ENCODE measurements at regions not wholly inside any gene's neighbourhood (a gene's known extent, or its start where the extent isn't known, plus 50 kb on each side); places are given as distances from the start of the nearest gene placed in this dataset.

DNA sequence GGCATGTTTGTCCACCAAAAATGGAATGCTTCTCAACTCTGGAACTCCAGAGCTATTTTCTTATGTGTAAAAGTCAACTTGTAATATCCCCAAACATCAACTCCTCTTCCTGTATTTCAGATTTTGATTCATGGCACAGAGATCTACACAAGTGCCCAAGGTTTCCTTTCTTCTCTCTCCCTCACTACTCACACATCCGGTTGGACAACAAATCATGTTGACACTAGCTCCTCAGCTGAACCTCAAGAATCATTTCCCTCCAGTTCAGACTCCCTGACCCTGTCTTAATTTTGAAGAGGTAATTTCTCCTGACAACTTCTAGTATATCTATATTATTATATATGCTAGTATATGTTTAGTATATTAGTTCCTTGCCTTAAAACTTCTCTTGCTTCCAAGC is 485.4 kb upstream of the CCDC196 start:
- no peak overlapping the region for H2AFZ ChIP-seq (ENCODE audit: low read length)
- DNase-seq (ENCODE audit: insufficient read length, low spot score, missing footprints) = no peak
- no peak overlapping the region for H3K4me2 ChIP-seq (ENCODE audit: insufficient read depth, low read length)
- H3K36me3 ChIP-seq (ENCODE audit: insufficient read depth, low read length) = no peaks in the 10 kb centered on the region
- H3K4me3 ChIP-seq (ENCODE audit: insufficient read depth, low read length) = no peak overlapping the region
- no peaks in the 10 kb centered on the region for H4K20me1 ChIP-seq (ENCODE audit: insufficient read depth, low read length)
- no peak overlapping the region for H3K27ac ChIP-seq (ENCODE audit: low read depth, low read length)
- no peaks in the 10 kb centered on the region for H3K79me2 ChIP-seq (ENCODE audit: insufficient read depth, low read length)
- no peaks in the 10 kb centered on the region for H3K4me1 ChIP-seq (ENCODE audit: insufficient read depth, low read length)
- TF ChIP-seq, protein P1, sequence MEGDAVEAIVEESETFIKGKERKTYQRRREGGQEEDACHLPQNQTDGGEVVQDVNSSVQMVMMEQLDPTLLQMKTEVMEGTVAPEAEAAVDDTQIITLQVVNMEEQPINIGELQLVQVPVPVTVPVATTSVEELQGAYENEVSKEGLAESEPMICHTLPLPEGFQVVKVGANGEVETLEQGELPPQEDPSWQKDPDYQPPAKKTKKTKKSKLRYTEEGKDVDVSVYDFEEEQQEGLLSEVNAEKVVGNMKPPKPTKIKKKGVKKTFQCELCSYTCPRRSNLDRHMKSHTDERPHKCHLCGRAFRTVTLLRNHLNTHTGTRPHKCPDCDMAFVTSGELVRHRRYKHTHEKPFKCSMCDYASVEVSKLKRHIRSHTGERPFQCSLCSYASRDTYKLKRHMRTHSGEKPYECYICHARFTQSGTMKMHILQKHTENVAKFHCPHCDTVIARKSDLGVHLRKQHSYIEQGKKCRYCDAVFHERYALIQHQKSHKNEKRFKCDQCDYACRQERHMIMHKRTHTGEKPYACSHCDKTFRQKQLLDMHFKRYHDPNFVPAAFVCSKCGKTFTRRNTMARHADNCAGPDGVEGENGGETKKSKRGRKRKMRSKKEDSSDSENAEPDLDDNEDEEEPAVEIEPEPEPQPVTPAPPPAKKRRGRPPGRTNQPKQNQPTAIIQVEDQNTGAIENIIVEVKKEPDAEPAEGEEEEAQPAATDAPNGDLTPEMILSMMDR (IDR thresholded peaks at IDR 0.05; ENCODE audit: extremely low read depth, low read depth, low read length) = no peak
- no peaks in the 10 kb centered on the region for H3K27me3 ChIP-seq (ENCODE audit: insufficient read depth, low read length)
- H3K9me3 ChIP-seq (ENCODE audit: low read depth, low read length) = no peaks in the 10 kb centered on the region

DNA sequence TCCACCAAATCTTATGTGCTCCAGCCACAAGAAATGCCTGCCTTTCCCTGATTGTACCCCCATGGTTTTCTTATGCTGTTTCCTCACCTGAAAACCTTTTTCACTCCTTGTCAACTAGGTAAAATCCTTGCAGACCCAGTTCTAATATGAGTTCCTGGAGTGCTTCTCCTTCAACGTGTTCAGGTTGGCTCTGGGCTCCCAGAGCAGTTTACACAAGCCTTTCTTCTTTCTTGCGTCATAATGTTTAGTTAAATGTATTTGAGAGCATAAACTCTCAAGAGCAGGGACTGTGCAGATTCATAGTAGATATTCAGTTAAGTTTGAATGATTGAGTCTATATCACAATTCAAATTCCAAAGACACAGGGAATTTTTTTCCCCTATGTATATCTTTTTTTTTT is 484.8 kb upstream of the CCDC196 start:
- Histone ChIP-seq H3K27me3 (ENCODE audit: insufficient read depth, low read length) (no peaks in the 10 kb centered on the region), H2AFZ (ENCODE audit: low read length) (no peak overlapping the region), H3K4me3 (ENCODE audit: insufficient read depth, low read length) (no peak overlapping the region), H3K79me2 (ENCODE audit: insufficient read depth, low read length) (no peaks in the 10 kb centered on the region), H3K4me2 (ENCODE audit: insufficient read depth, low read length) (no peak overlapping the region), H3K36me3 (ENCODE audit: insufficient read depth, low read length) (no peaks in the 10 kb centered on the region), H3K27ac (ENCODE audit: low read depth, low read length) (no peak overlapping the region), H3K9me3 (ENCODE audit: low read depth, low read length) (no peaks in the 10 kb centered on the region), H4K20me1 (ENCODE audit: insufficient read depth, low read length) (no peaks in the 10 kb centered on the region), H3K4me1 (ENCODE audit: insufficient read depth, low read length) (no peaks in the 10 kb centered on the region)
- TF ChIP-seq, protein P1 (IDR thresholded peaks at IDR 0.05; ENCODE audit: extremely low read depth, low read depth, low read length) = no peak
- no peak for DNase-seq (ENCODE audit: insufficient read length, low spot score, missing footprints)

DNA sequence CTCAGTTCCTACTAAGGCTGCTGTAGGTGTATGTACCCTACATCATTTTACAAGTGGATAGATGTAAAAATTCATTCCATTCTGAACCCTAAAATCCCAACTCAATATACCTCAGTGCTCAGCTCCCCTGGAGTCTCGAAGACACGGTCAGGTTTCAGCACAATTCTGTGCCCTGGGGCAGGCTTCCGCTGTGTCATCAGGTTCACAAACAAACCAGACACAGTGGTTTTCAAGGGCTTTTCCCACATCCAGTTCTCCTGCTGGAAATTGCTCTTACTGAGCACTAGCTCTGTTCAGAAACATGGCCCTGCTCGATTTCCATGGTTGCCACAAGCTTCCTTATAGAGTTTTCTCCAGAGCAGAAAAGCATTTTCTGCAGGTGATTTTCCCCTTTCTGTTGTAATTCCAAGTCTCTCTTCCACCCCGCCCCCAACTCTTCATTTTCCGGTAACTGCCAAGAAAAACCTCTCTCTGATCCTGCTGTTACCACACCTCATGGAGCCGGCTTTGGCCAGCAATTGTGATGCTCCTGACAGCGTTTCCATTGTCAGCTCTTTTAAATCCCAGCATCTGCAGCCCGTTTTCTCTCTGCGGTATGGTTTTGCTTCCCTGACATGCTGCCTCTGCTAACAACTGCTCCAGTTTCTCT is 483.0 kb upstream of the CCDC196 start:
- Histone ChIP-seq H3K9me3 (ENCODE audit: low read depth, low read length) (no peaks in the 10 kb centered on the region), H3K4me1 (ENCODE audit: insufficient read depth, low read length) (no peaks in the 10 kb centered on the region), H2AFZ (ENCODE audit: low read length) (no peak overlapping the region), H3K36me3 (ENCODE audit: insufficient read depth, low read length) (no peaks in the 10 kb centered on the region), H3K4me3 (ENCODE audit: insufficient read depth, low read length) (no peak overlapping the region), H3K79me2 (ENCODE audit: insufficient read depth, low read length) (no peaks in the 10 kb centered on the region), H4K20me1 (ENCODE audit: insufficient read depth, low read length) (no peaks in the 10 kb centered on the region), H3K4me2 (ENCODE audit: insufficient read depth, low read length) (no peak overlapping the region), H3K27me3 (ENCODE audit: insufficient read depth, low read length) (no peaks in the 10 kb centered on the region), H3K27ac (ENCODE audit: low read depth, low read length) (no peak overlapping the region)
- TF ChIP-seq, protein P1 (IDR thresholded peaks at IDR 0.05; ENCODE audit: extremely low read depth, low read depth, low read length) = no peak
- no peak for DNase-seq (ENCODE audit: insufficient read length, low spot score, missing footprints)

DNA sequence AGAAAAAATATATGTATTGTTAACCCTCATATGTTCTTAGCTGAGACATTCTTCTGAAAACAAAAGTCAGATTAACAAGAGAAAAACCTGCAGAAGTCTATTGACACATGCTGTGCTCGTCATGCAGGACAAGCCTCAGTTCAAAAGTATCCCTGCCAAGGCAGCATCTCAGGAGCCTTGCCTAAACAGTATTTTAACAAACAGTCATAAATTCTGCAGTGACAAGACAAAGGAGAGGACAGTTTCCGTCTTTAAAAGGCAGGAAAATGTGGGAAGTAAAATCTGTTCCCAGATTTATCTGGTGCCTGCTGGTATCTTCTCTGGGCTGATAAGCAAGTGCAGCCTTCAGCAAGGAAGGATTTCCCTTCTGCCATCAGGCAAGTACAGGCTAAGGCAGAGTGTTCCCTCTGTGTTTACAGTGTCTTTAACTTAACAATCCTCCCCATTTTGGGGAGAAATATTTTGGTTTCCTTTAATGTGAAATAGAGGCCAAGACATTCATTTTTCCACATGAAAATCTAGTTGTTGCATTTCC is 480.2 kb upstream of the CCDC196 start:
- Histone ChIP-seq H3K4me2 (ENCODE audit: insufficient read depth, low read length) (no peak overlapping the region), H3K79me2 (ENCODE audit: insufficient read depth, low read length) (no peaks in the 10 kb centered on the region), H3K27ac (ENCODE audit: low read depth, low read length) (no peak overlapping the region), H3K4me1 (ENCODE audit: insufficient read depth, low read length) (no peaks in the 10 kb centered on the region), H2AFZ (ENCODE audit: low read length) (no peak overlapping the region), H3K4me3 (ENCODE audit: insufficient read depth, low read length) (no peak overlapping the region), H3K27me3 (ENCODE audit: insufficient read depth, low read length) (no peaks in the 10 kb centered on the region), H3K9me3 (ENCODE audit: low read depth, low read length) (no peaks in the 10 kb centered on the region), H4K20me1 (ENCODE audit: insufficient read depth, low read length) (no peaks in the 10 kb centered on the region), H3K36me3 (ENCODE audit: insufficient read depth, low read length) (no peaks in the 10 kb centered on the region)
- TF ChIP-seq, protein P1 (IDR thresholded peaks at IDR 0.05; ENCODE audit: extremely low read depth, low read depth, low read length) = no peak
- no peak for DNase-seq (ENCODE audit: insufficient read length, low spot score, missing footprints)

All from osteoblast (primary cell).